ENCODE measurements at regions not wholly inside any gene's neighbourhood (a gene's known extent, or its start where the extent isn't known, plus 50 kb on each side); places are given as distances from the start of the nearest gene placed in this dataset.

DNA sequence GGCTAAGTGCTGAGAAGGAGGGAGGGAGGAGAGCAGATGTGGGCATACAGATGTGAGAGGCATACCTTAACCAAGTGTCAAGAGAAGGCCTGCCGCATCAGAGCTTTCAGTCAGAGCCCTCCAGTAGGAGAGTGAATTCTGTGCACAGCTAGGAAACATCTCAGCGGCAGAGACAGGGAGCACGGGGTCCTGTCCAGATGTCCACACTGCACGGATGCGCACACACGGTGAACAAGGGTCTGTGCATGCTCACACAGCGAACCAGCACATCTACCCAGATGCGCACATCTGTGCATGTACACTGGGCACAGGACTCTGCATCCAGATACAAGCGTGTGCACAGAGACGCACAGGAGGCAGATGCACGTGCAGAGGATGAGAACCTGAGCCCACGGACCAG is 778.0 kb downstream of the BRD1 start:
- Histone ChIP-seq H4K5ac (ENCODE audit: low read depth, low read length) (no peak overlapping the region), H4K91ac (ENCODE audit: insufficient read depth, low read depth, low read length) (no peak overlapping the region), H3K9me3 (ENCODE audit: control insufficient read depth, insufficient read depth, low read length) (peaks cover 48% of the 10 kb centered on the region), H3K4ac (ENCODE audit: low read depth, low read length) (no peak overlapping the region), H2BK5ac (ENCODE audit: low read depth, low read length, poor library complexity, severe bottlenecking) (no peak overlapping the region), H3K79me1 (ENCODE audit: low read depth in 1 of 2, low read length in 2 of 2) (no peaks in the 10 kb centered on the region), H4K8ac (ENCODE audit: low read depth in 2 of 2, low read length in 2 of 2) (no peak overlapping the region), H2BK15ac (ENCODE audit: low read depth, low read length) (no peak overlapping the region), H3K4me1 (ENCODE audit: control insufficient read depth, insufficient read depth, low read length) (no peaks in the 10 kb centered on the region), H3K9ac (ENCODE audit: low read depth, low read length) (no peak overlapping the region), H2BK120ac (ENCODE audit: low read depth, low read length) (no peak overlapping the region), H3K14ac (replicated peaks; ENCODE audit: low read depth, low read length) (no peak overlapping the region), H3K36me3 (ENCODE audit: control insufficient read depth, insufficient read depth, low read length) (no peaks in the 10 kb centered on the region), H3K27me3 (ENCODE audit: control insufficient read depth, insufficient read depth, low read length) (no peaks in the 10 kb centered on the region), H3K23ac (ENCODE audit: low read depth, low read length) (no peak overlapping the region), H2AFZ (replicated peaks; ENCODE audit: low read length, poor library complexity) (no peak overlapping the region), H3K4me3 (ENCODE audit: insufficient read depth, low read depth, low read length) (no peak overlapping the region), H2BK20ac (ENCODE audit: low read depth, low read length) (no peak overlapping the region), H3K56ac (ENCODE audit: extremely low read depth, insufficient read depth, low read length) (no peak overlapping the region), H3K18ac (ENCODE audit: low read depth, low read length) (no peak overlapping the region), H3K27ac (ENCODE audit: insufficient read depth, low read length) (no peak overlapping the region), H3K9me1 (ENCODE audit: insufficient read depth, low read length) (no peaks in the 10 kb centered on the region), H2AK5ac (ENCODE audit: low read depth, low read length) (no peak overlapping the region), H2AK9ac (replicated peaks; ENCODE audit: low read depth, low read length, poor library complexity) (no peak overlapping the region), H3K4me2 (ENCODE audit: low read depth, low read length) (no peak overlapping the region), H4K20me1 (ENCODE audit: insufficient read depth, low read length) (no peaks in the 10 kb centered on the region)
- dilution Hi-C loops (cut with HindIII; ENCODE audit: low sequenced_read_pairs, unreplicated experiment), result no loop called here
- WGBS, 2 experiments (ENCODE audit: extremely low coverage in 2 of 2, insufficient read length in 1 of 2), result 87% methylated on average over 7 of the region's 12 CpGs; no CpG with 5 or more reads in 1 of the 2 experiments
- ATAC-seq (ENCODE audit: low read depth), result no peak
- intact Hi-C loops (cut with micrococcal nuclease), result no loop called here
- POLR2A ChIA-PET (ENCODE audit: unreplicated experiment), result no interaction called here
- in situ Hi-C loops (cut with MboI; ENCODE audit: low sequenced_read_pairs), result no loop called here
- no TSS peak for BruUV-seq (replicated peaks)
- DNase-seq, result no peak
- TF ChIP-seq FOS (IDR thresholded peaks at IDR 0.05; ENCODE audit: low read depth, low read length) (no peak), RAD21 (IDR thresholded peaks at IDR 0.05; ENCODE audit: low read length) (no peak), CHD1 (IDR thresholded peaks at IDR 0.05; ENCODE audit: low read depth, low read length) (no peak), MAFK (IDR thresholded peaks at IDR 0.05; ENCODE audit: low read depth, low read length) (no peak), RFX5 (IDR thresholded peaks at IDR 0.05; ENCODE audit: low read depth, low read length) (no peak), BHLHE40 (IDR thresholded peaks at IDR 0.05; ENCODE audit: low read depth, low read length) (no peak)
- TF ChIP-seq, protein P1, sequence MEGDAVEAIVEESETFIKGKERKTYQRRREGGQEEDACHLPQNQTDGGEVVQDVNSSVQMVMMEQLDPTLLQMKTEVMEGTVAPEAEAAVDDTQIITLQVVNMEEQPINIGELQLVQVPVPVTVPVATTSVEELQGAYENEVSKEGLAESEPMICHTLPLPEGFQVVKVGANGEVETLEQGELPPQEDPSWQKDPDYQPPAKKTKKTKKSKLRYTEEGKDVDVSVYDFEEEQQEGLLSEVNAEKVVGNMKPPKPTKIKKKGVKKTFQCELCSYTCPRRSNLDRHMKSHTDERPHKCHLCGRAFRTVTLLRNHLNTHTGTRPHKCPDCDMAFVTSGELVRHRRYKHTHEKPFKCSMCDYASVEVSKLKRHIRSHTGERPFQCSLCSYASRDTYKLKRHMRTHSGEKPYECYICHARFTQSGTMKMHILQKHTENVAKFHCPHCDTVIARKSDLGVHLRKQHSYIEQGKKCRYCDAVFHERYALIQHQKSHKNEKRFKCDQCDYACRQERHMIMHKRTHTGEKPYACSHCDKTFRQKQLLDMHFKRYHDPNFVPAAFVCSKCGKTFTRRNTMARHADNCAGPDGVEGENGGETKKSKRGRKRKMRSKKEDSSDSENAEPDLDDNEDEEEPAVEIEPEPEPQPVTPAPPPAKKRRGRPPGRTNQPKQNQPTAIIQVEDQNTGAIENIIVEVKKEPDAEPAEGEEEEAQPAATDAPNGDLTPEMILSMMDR (conservative IDR thresholded peaks at IDR 0.05; ENCODE audit: low read depth, low read length), result no peak
- CTCF ChIA-PET, result no interaction called here

Measured in IMR-90 (cell line).